ENCODE measurements at regions not wholly inside any gene's neighbourhood (a gene's known extent, or its start where the extent isn't known, plus 50 kb on each side); places are given as distances from the start of the nearest gene placed in this dataset.

DNA sequence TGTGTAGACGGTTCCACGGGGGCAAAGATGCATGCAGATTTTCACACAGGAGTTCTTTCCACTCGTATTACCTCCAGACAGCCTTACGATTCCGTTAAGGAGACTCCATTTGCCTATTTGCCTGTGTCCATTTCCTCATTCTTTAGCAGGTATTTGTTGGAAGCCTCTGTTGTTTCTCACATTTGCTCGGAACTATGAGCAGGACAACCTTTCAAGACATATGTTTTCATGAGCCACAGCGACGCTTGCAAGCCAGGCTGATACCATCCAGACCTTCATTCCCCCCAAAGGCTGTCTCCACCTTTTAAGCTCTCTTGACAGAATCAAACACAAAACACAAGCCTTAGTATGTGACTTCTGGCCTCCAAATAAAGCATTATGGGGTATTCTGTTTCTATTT is 57.6 kb upstream of the NEDD9 start:
- no peak for DNase-seq

DNA sequence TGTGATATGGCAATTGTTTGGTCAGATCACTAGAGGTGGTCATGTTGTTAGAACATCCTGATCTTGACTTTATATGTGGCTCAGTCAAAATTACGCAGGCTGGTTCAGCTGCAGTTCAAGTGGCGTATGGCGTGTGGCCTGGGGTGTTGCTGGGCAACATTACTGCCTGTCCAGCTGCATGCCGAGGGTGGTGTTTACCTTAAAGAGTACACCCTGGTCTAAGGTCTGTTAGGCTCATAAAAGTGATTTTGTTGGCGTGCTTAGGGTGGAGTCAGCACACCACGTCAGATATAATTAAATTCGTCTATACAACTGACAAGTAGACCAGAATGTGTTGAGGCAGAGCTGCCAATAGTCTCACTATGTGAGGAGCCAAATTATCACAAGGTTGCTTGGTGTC is 55.6 kb upstream of the NEDD9 start:
- DNase-seq = no peak

DNA sequence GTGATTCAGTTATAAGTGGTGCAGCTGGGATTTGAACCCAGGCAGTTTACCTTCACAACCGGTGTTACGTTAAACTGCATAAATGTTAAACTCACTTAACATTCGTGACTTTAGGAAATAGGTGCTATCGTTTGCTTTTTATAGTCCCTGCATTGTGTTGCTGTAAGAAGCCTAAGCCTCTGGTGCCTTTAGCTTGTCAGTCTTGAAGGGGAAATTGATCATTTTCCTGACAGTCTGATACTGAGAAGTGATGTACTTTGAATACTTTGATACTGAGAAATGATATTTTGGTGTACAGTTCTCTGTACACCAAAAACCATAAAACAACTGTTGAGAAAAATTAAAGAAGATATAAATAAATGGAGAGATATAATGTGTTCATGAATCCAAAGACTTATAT is 52.5 kb upstream of the NEDD9 start:
- DNase-seq = no peak

DNA sequence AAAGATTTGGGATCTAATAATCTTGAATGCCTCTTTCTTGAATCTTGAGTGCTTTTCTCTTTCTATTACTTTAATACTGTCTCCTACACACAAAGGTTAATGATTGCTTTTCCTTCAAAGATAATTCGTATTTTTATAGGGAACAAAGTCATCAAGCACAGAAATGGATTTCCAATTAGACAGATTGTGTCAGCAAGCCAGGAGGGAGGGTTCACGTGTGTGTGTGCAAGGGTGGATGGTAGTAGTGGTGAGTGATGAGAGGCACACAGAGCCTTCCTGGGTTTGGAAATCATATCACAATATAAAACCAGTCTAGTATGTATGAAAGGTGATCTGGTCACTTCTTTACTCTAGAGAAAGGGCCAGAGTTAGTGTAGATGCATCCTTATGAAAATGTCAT is 51.2 kb upstream of the NEDD9 start:
- DNase-seq = no peak

DNA sequence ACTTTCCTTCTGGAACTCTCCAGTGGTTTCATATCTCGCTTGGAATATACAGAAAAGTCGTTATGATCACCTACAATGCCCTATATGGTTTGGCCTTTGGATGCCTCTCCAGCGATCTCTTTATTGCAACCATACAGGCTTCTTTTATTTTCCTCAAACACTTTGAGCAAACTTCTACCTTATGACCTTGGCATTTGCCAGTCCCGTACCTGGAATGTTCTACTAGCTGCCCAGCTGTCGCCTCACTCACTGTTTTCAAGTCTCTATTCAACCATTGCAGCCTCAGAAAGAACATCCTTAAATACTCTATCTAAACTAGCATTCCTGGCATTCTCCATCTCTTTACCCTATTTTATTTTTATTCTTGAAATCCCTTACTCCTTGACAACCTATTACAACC is 50.4 kb upstream of the NEDD9 start:
- no peak for DNase-seq

All from activated CD4-positive, alpha-beta T cell treated with anti-CD3 and anti-CD28 coated beads for 4 hours (primary cell).